ENCODE measurements at regions not wholly inside any gene's neighbourhood (a gene's known extent, or its start where the extent isn't known, plus 50 kb on each side); places are given as distances from the start of the nearest gene placed in this dataset.

- no peak for TF ChIP-seq EP300 (IDR thresholded peaks at IDR 0.05)
- TF ChIP-seq CTCF (IDR thresholded peaks at IDR 0.05) = no peak
- TF ChIP-seq POLR2A (IDR thresholded peaks at IDR 0.05) = no peak
- TF ChIP-seq POLR2AphosphoS5 (IDR thresholded peaks at IDR 0.05) = no peak
Observed at GRCh38 chr4:61086357-61086756, 113.8 kb upstream of the ADGRL3 start.
